HEK293 (cell line): ENCODE measurements at regions not wholly inside any gene's neighbourhood (a gene's known extent, or its start where the extent isn't known, plus 50 kb on each side); places are given as distances from the start of the nearest gene placed in this dataset.

Experiments
- CTCF ChIP-seq: fragments of 450-650 bp; formaldehyde crosslinking; IDR thresholded peaks from 2 replicates; pipeline ENCODE4 v1.5.1; 2016; ENCODE audit warnings: missing biosample characterization, missing genetic modification characterization
- EGR2 ChIP-seq: fragments of 450-650 bp; formaldehyde crosslinking; IDR thresholded peaks from 2 replicates; pipeline ENCODE4 v1.5.1; 2016; ENCODE audit warnings: low read depth, missing biosample characterization, missing genetic modification characterization
- ZNF529 ChIP-seq: fragments of 450-650 bp; formaldehyde crosslinking; IDR thresholded peaks from 2 replicates; pipeline ENCODE4 v1.5.1; 2017; ENCODE audit warnings: missing genetic modification characterization, missing biosample characterization; ENCODE audit not compliant: insufficient replicate concordance
- ZSCAN18 ChIP-seq: fragments of 450-650 bp; formaldehyde crosslinking; IDR thresholded peaks from 2 replicates; pipeline ENCODE4 v1.5.1; 2016; ENCODE audit warnings: missing biosample characterization, missing genetic modification characterization
- TF ChIP-seq, protein P1 (sequence below): fragments of 450-650 bp; formaldehyde crosslinking; IDR thresholded peaks from 2 replicates; pipeline ENCODE4 v1.5.1; 2016; ENCODE audit warnings: missing biosample characterization, missing genetic modification characterization
- TF ChIP-seq, protein P2 (sequence below): sonication (generic); formaldehyde crosslinking; IDR thresholded peaks from 2 replicates; pipeline ENCODE4 v1.8.1; 2022; ENCODE audit warnings: mild to moderate bottlenecking, moderate library complexity, missing genetic modification reagents

GRCh38 chr2:42984081-42984480 is 191.7 kb upstream of the HAAO start:
- no peak for TF ChIP-seq CTCF (tag by site-specific recombination)
- TF ChIP-seq, protein P1, sequence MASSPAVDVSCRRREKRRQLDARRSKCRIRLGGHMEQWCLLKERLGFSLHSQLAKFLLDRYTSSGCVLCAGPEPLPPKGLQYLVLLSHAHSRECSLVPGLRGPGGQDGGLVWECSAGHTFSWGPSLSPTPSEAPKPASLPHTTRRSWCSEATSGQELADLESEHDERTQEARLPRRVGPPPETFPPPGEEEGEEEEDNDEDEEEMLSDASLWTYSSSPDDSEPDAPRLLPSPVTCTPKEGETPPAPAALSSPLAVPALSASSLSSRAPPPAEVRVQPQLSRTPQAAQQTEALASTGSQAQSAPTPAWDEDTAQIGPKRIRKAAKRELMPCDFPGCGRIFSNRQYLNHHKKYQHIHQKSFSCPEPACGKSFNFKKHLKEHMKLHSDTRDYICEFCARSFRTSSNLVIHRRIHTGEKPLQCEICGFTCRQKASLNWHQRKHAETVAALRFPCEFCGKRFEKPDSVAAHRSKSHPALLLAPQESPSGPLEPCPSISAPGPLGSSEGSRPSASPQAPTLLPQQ (tag by site-specific recombination), result no peak
- no peak for TF ChIP-seq ZNF529 (tag by site-specific recombination)
- no peak for TF ChIP-seq ZSCAN18
- TF ChIP-seq, protein P2, sequence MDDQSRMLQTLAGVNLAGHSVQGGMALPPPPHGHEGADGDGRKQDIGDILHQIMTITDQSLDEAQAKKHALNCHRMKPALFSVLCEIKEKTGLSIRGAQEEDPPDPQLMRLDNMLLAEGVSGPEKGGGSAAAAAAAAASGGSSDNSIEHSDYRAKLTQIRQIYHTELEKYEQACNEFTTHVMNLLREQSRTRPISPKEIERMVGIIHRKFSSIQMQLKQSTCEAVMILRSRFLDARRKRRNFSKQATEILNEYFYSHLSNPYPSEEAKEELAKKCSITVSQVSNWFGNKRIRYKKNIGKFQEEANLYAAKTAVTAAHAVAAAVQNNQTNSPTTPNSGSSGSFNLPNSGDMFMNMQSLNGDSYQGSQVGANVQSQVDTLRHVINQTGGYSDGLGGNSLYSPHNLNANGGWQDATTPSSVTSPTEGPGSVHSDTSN (CRISPR knock-in tag), result no peak
- no peak for TF ChIP-seq EGR2 (tag by site-specific recombination)
